Stomach (tissue), 4 donors: ENCODE measurements at regions not wholly inside any gene's neighbourhood (a gene's known extent, or its start where the extent isn't known, plus 50 kb on each side); places are given as distances from the start of the nearest gene placed in this dataset.

Source experiments
- CTCF ChIP-seq, 7 experiments: fragments of 450-650 bp in 4 of 7; fragments of 200-600 bp in 3 of 7; sonication (generic) in 3 of 7; IDR thresholded peaks; one replicate each; pipeline ENCODE4 v1.5.1; 2016 to 2019; ENCODE audit warnings: antibody characterized with exemption in 7 of 7, control low read depth in 2 of 7, mild to moderate bottlenecking in 1 of 7
- EP300 ChIP-seq: sonication (generic); formaldehyde crosslinking; IDR thresholded peaks from one replicate; pipeline ENCODE4 v1.6.1; 2017; ENCODE audit warnings: antibody characterized with exemption

GRCh38 chr14:53743371-53743770, 213.3 kb downstream of the BMP4 start:
- TF ChIP-seq EP300: no peak
- TF ChIP-seq CTCF (IDR thresholded peaks at IDR 0.05): no peak
